Stromal cell of bone marrow (primary cell): ENCODE measurements at regions not wholly inside any gene's neighbourhood (a gene's known extent, or its start where the extent isn't known, plus 50 kb on each side); places are given as distances from the start of the nearest gene placed in this dataset.

Experiments
- DNase-seq: peaks from one replicate; pipeline ENCODE4 v3.0.0-alpha.2; 2012; ENCODE audit warnings: low read depth

- no peak for DNase-seq
These were observed 1581.5 kb upstream of the PCDH20 start for GRCh38 chr13:62997038-62997599.

GRCh38 chr13:62973804-62974203, 1558.2 kb upstream of the PCDH20 start:
- DNase-seq: no peak

DNA sequence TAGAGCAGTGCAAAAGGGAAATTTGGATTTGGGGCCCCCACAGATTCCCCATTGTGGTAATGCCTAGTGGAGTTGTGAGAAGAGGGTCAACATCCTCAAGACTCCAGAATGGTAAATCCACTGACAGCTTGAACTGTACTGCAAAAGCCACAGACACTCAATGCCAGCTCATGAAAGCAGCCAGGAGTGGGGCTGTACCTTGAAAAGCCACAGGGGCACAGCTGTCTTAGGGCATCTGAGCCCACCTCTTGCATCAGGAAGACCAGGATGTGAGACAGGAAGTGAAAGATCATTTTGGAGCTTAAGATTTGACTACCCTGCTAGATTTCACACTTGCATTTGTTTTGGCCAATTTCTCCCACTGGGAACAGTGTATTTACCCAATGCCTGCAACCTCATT, 1548.9 kb upstream of the PCDH20 start:
- no peak for DNase-seq

GRCh38 chr13:62960723-62961122, 1545.1 kb upstream of the PCDH20 start:
- DNase-seq: no peak

GRCh38 chr13:62933809-62934208, 1518.2 kb upstream of the PCDH20 start:
- no peak for DNase-seq

DNA sequence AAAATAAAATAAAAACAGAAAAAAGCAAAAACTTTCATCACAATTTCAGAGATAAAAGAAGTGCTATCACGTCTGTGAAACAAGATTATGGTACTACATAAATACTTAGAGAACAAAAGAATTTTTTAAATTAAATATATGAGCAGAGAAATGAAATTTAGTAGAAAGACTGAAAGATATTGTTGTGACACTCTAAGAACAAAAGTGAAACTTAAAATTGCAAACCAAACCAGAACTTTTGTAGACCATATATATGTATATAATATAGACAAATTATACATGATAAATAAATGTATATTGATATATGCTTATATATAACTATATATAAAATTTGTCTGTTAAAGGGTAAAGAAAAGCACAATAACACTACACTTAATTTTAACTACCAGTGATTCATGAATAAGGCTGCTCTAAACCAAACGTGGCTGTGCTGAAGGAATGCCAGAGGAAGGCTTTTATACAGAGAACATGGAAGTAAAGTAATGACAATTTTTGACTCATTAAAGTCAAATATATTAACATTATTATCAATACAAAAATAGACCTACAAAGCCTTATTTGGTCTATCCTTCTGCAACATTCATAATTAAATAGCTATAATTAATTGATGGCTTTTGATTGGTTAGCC, 1516.7 kb upstream of the PCDH20 start:
- DNase-seq: no peak

- no peak for DNase-seq
These were observed 1516.2 kb upstream of the PCDH20 start for GRCh38 chr13:62931853-62932252.

GRCh38 chr13:62924395-62924794, 1508.7 kb upstream of the PCDH20 start:
- DNase-seq: no peak

DNA sequence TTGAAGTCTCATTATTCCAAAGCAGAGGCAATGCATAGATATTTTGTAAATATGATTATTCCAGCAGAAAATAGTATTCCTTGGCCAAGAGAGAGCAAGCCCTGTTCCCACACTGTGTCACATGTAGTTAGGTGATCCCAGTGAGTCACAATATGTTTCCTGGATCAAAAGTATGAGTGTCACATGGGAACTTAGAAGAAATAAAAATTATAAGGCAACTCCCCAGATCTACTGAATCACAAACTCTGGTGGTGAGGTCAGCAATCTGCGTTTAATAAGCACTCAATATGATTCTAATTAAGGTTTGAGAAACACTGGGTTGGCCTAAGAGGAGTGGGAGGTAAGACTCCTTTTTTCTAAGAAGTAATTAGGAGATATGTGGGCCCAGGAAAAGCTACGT, 1504.5 kb upstream of the PCDH20 start:
- no peak for DNase-seq

DNA sequence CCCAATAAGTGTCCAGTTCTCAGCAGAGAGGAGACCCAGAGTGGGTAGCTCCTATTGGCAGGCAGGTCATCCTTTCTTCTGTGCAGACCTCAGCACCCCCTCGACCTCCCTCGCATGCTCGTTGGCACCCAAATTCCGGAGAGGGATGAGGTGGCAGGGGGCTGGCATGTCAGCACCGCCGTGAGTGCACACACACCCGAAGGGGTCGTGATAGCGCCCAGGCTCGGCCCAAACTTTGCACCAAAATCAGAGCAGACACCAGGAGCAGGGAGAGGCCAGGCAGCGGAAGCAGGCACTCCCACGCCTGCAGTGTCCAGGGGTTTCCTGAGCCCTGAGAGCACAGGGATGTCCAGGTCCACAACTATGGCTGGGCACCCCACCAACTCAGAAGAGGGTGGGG, 1503.8 kb upstream of the PCDH20 start:
- DNase-seq: no peak

DNA sequence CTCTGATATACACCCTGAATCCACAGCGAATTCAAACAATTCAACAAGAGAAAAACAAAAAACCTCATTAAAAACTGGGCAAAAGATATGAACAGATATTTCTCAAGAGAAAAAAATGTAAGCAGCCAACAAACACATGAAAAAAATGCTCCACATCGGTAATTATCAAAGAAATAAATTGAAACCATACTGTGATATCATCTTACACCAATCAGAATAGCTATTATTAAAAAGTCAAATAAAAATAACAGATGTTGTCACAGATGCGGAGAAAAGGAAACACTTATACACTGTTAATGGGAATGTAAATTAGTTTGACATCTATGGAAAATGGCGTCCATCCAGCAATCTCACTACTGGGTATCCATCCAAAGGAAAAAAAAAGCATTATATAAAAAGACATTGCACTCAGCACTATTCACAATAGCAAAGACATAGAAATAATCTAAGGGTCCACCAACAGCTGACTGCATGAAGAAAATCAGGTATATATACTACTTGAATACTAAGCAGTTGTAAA, 1495.0 kb upstream of the PCDH20 start:
- DNase-seq: no peak

- no peak for DNase-seq
These were observed 1492.7 kb upstream of the PCDH20 start for GRCh38 chr13:62908321-62908720.

- DNase-seq: no peak
These were observed 1491.2 kb upstream of the PCDH20 start for GRCh38 chr13:62906896-62907295.

DNA sequence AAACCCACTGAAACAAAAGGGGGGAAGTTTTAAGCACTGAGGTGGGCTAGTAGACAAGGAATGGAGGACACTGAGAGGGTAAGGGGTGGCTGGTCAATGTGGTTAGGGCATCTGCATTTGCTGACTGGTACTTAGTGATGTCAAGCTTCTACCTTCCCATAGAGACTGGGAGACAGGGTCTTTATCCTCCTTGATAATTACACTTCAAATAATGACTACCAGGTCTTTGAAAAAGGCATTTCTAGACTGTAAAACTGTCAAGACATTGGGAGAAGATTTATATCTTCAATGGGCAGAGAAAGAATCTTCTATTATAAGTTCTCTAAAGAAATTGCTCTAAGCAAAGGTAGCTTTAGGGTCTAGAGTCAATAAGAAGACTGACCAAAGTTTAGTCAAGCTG, 1490.8 kb upstream of the PCDH20 start:
- no peak for DNase-seq

DNA sequence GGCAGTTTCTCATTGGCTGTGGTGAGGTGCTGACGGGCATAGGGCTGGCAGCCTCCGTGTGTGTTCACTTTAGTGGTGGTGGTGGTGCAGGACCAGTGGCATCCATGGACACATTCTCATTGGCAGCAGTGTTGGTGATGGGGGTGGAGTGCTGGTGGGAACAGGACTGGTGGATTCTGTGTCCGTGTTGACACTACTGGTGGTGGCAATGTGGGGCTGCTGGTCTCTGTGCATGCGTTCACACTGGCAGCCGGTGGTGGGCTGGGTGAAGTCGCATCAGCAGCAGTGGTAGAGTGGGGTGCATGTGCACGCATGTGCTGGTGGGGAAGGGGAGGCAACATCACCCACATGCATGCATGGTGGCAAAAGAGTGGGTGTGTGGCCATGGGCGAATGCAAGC, 1471.4 kb upstream of the PCDH20 start:
- no peak for DNase-seq

- peak; percentile 34 for DNase-seq
These were observed 1463.4 kb upstream of the PCDH20 start for GRCh38 chr13:62879071-62879470.

GRCh38 chr13:62875118-62875640, 1459.5 kb upstream of the PCDH20 start:
- peak; percentile 23 for DNase-seq

- DNase-seq: no peak
These were observed 1434.7 kb upstream of the PCDH20 start for GRCh38 chr13:62850331-62850730.

DNA sequence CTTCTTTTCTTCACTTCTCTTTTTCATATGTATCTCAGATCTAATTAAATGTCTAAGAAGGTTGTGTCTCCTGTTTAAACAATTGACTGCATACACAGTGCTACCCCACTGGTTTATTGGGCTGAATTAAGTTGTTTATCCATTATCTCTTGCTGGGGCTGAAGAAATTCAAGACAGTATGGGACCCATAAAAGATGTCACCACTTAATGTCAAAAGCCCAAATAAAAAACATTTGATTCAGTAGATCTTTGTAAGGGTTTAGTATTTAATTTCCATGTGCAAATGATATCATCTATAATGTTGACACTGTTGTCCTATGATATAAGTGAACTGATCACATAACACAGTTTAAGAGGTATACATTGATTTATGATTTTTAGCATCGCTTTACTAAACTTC, 1431.9 kb upstream of the PCDH20 start:
- no peak for DNase-seq

DNA sequence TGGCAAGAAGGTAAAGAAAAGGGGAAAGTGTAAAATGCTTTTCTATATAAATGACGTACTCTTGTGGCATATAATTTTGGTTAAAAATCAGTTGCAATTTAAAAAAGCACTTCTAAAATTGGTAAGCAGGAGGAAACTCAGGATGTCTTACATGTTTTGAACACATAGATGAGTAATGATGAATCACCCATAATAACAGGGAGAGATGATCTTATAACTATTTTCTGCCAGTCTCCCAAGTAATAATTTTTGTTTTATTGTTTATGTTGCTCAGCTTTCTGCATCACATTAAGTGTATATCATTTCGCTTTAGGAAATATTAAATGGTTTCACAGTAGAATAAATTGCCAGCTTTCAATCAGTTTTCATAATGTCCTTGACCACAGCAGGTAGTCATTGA, 1430.7 kb upstream of the PCDH20 start:
- no peak for DNase-seq

GRCh38 chr13:62839338-62839737, 1423.7 kb upstream of the PCDH20 start:
- no peak for DNase-seq

- DNase-seq: no peak
These were observed 1423.3 kb upstream of the PCDH20 start for GRCh38 chr13:62838929-62839328.

GRCh38 chr13:62837895-62838294, 1422.2 kb upstream of the PCDH20 start:
- no peak for DNase-seq

GRCh38 chr13:62829486-62829885, 1413.8 kb upstream of the PCDH20 start:
- DNase-seq: no peak
